ENCODE measurements at regions not wholly inside any gene's neighbourhood (a gene's known extent, or its start where the extent isn't known, plus 50 kb on each side); places are given as distances from the start of the nearest gene placed in this dataset.

GRCh38 chr6:43989581-43990146, 137.6 kb downstream of the MRPL14 start:
- TF ChIP-seq, protein P1, sequence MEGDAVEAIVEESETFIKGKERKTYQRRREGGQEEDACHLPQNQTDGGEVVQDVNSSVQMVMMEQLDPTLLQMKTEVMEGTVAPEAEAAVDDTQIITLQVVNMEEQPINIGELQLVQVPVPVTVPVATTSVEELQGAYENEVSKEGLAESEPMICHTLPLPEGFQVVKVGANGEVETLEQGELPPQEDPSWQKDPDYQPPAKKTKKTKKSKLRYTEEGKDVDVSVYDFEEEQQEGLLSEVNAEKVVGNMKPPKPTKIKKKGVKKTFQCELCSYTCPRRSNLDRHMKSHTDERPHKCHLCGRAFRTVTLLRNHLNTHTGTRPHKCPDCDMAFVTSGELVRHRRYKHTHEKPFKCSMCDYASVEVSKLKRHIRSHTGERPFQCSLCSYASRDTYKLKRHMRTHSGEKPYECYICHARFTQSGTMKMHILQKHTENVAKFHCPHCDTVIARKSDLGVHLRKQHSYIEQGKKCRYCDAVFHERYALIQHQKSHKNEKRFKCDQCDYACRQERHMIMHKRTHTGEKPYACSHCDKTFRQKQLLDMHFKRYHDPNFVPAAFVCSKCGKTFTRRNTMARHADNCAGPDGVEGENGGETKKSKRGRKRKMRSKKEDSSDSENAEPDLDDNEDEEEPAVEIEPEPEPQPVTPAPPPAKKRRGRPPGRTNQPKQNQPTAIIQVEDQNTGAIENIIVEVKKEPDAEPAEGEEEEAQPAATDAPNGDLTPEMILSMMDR (IDR thresholded peaks at IDR 0.05; ENCODE audit: insufficient read depth, low read length, poor library complexity, severe bottlenecking), result no peak
- no peak for TF ChIP-seq EZH2phosphoT487 (conservative IDR thresholded peaks at IDR 0.05; ENCODE audit: low read length)

Measured in SU-DHL-6 (cell line).